Chondrocyte (in vitro differentiated cells): ENCODE measurements at regions not wholly inside any gene's neighbourhood (a gene's known extent, or its start where the extent isn't known, plus 50 kb on each side); places are given as distances from the start of the nearest gene placed in this dataset.

Source experiments
- DNase-seq: peaks from one replicate; pipeline ENCODE4 v3.0.0; 2021; ENCODE audit warnings: mixed read lengths, low spot score
- H3K27ac Mint-ChIP-seq: one replicate; pipeline ENCODE4 v1.8.0; 2021; ENCODE audit warnings: mild to moderate bottlenecking, moderate library complexity, mixed read lengths; ENCODE audit not compliant: unreplicated experiment
- H3K27me3 Mint-ChIP-seq: 2 replicates; pipeline ENCODE4 v1.8.0; 2021; ENCODE audit warnings: low read depth, mixed read lengths
- H3K36me3 Mint-ChIP-seq: 2 replicates; pipeline ENCODE4 v1.8.0; 2021; ENCODE audit warnings: low read depth, mixed read lengths
- H3K4me1 Mint-ChIP-seq: 2 replicates; pipeline ENCODE4 v1.8.0; 2021; ENCODE audit warnings: low read depth, mild to moderate bottlenecking, mixed read lengths
- H3K4me3 Mint-ChIP-seq: one replicate; pipeline ENCODE4 v1.8.0; 2021; ENCODE audit warnings: mild to moderate bottlenecking, moderate library complexity, mixed read lengths; ENCODE audit not compliant: unreplicated experiment
- H3K9me3 Mint-ChIP-seq: 2 replicates; pipeline ENCODE4 v1.8.0; 2021; ENCODE audit warnings: low read depth, mixed read lengths
- TF ChIP-seq, protein P1 (sequence below): fragments of 200-600 bp; sonication (generic); IDR thresholded peaks from 2 replicates; pipeline ENCODE4 v1.5.0; 2021; ENCODE audit warnings: antibody characterized with exemption, mild to moderate bottlenecking, moderate library complexity

- Mint-ChIP-seq H3K27ac (no peak overlapping the region), H3K9me3 (no peaks in the 10 kb centered on the region), H3K4me1 (peaks cover 6% of the 10 kb centered on the region), H3K27me3 (peaks cover 3% of the 10 kb centered on the region), H3K36me3 (no peaks in the 10 kb centered on the region), H3K4me3 (no peak overlapping the region)
- TF ChIP-seq, protein P1, sequence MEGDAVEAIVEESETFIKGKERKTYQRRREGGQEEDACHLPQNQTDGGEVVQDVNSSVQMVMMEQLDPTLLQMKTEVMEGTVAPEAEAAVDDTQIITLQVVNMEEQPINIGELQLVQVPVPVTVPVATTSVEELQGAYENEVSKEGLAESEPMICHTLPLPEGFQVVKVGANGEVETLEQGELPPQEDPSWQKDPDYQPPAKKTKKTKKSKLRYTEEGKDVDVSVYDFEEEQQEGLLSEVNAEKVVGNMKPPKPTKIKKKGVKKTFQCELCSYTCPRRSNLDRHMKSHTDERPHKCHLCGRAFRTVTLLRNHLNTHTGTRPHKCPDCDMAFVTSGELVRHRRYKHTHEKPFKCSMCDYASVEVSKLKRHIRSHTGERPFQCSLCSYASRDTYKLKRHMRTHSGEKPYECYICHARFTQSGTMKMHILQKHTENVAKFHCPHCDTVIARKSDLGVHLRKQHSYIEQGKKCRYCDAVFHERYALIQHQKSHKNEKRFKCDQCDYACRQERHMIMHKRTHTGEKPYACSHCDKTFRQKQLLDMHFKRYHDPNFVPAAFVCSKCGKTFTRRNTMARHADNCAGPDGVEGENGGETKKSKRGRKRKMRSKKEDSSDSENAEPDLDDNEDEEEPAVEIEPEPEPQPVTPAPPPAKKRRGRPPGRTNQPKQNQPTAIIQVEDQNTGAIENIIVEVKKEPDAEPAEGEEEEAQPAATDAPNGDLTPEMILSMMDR, result no peak
- DNase-seq, result no peak
These were observed 219.7 kb upstream of the SPRED2 start for GRCh38 chr2:65652066-65652465.

DNA sequence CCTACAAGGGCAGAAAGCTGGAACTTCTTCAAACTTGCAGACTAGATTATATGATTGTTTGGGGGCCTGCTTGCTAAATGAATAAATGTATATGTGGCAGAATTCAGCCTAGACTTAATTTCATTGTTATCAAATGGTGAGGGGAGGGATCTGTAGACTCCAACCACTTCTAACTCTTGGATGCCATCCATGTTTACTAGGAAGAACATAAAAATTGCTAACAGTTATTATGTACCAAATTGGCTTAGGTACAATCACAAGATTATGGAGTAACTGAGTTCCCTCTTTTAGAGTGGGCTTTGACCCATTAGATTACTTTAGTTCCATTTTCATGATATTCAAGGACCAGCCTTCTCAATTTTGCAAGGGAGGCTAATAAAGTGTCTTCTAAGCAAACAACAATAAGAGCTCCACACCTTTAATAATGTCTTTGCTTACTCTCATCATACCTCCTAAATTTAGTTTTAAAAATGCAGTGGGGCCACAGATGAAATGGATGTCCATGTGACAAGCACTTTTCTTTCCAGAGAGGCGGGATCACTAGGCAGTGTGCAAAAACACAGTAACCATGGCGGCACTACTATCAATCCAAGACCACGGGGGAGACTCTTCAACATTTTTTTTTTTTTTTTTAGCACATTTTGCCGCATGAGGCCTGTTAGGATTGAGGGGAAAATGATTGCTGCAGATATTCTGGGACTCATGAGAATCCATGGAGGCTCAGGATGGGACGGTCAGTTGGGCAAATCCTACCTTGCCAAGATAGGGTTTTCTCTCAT, 217.6 kb upstream of the SPRED2 start:
- H3K4me1 Mint-ChIP-seq, result no peaks in the 10 kb centered on the region
- H3K4me3 Mint-ChIP-seq, result no peak overlapping the region
- no peaks in the 10 kb centered on the region for H3K36me3 Mint-ChIP-seq
- H3K9me3 Mint-ChIP-seq, result no peaks in the 10 kb centered on the region
- DNase-seq, result no peak
- H3K27me3 Mint-ChIP-seq, result peaks cover 3% of the 10 kb centered on the region
- TF ChIP-seq, protein P1, result no peak
- no peak overlapping the region for H3K27ac Mint-ChIP-seq

DNA sequence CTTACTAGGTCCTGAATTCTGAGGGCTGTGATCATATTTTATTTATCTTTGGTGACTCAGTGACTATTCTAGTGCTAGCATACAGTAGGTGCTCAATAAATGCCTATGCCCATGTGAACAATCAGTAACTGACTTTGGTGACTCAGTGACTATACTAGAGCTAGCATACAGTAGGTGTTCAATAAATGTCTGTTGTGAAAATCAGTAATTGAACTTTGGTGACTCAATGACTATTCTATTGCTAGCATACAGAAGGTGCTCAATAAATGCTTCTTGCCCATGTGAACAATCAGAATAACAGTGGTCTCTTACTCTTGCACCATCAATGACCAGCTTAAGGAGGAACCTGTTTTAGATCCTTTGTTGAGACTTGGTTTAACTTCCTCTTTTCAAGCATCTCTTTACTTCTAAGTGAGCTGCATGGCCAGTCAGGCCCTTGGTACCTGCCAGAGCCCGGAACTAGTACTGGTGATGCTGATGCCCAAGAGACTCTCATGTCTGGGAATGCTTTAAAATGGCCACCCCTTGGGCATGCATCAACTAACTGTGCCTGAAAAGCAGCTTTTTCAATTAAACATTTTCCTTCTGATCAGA, 214.9 kb upstream of the SPRED2 start:
- no peaks in the 10 kb centered on the region for H3K9me3 Mint-ChIP-seq
- no peaks in the 10 kb centered on the region for H3K4me1 Mint-ChIP-seq
- no peak overlapping the region for H3K4me3 Mint-ChIP-seq
- H3K27me3 Mint-ChIP-seq, result peaks cover 3% of the 10 kb centered on the region
- no peaks in the 10 kb centered on the region for H3K36me3 Mint-ChIP-seq
- TF ChIP-seq, protein P1, result no peak
- DNase-seq, result no peak
- H3K27ac Mint-ChIP-seq, result no peak overlapping the region

DNA sequence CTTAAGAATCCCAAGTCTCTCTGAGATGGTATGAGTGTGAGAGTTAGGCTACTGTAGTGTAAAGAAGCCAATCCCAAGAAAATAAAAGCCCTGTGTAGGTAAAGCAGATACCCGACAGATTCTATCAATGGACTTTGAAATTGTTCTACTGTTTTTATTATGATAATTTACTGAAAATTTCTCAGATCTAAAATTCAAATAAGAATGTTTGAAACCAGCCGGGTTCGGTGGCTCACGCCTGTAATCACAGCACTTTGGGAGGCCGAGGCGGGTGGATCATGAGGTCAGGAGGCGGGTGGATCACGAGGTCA, 208.3 kb upstream of the SPRED2 start:
- no peak overlapping the region for H3K4me3 Mint-ChIP-seq
- TF ChIP-seq, protein P1, result peak; percentile 9
- peaks cover 37% of the 10 kb centered on the region for H3K4me1 Mint-ChIP-seq
- no peaks in the 10 kb centered on the region for H3K9me3 Mint-ChIP-seq
- no peak overlapping the region for H3K27ac Mint-ChIP-seq
- H3K36me3 Mint-ChIP-seq, result no peaks in the 10 kb centered on the region
- H3K27me3 Mint-ChIP-seq, result peaks cover 9% of the 10 kb centered on the region
- no peak for DNase-seq

- Mint-ChIP-seq H3K4me3 (no peak overlapping the region), H3K27ac (peak overlapping the region; percentile 29), H3K27me3 (peaks cover 9% of the 10 kb centered on the region), H3K9me3 (no peaks in the 10 kb centered on the region), H3K36me3 (no peaks in the 10 kb centered on the region), H3K4me1 (peaks cover 37% of the 10 kb centered on the region)
- TF ChIP-seq, protein P1, result no peak
- no peak for DNase-seq
These were observed 206.9 kb upstream of the SPRED2 start for GRCh38 chr2:65639156-65639864.
